GM12891 (cell line): ENCODE measurements at regions not wholly inside any gene's neighbourhood (a gene's known extent, or its start where the extent isn't known, plus 50 kb on each side); places are given as distances from the start of the nearest gene placed in this dataset.

Experiments used
- POLR2A ChIP-seq: IDR thresholded peaks from 2 replicates; pipeline ENCODE4 v1.6.1; 2011; ENCODE audit warnings: low read depth, low read length, control low read depth
- POLR2AphosphoS5 ChIP-seq: IDR thresholded peaks from 2 replicates; pipeline ENCODE4 v1.6.1; 2011; ENCODE audit warnings: low read depth, low read length, control low read depth
- SPI1 ChIP-seq: IDR thresholded peaks from 2 replicates; pipeline ENCODE4 v1.6.1; 2011; ENCODE audit warnings: low read depth, low read length, control low read depth
- TAF1 ChIP-seq: IDR thresholded peaks from 2 replicates; pipeline ENCODE4 v1.6.1; 2011; ENCODE audit warnings: low read depth, low read length, control low read depth

GRCh38 chr10:101303087-101303703 lies 50.8 kb upstream of the BTRC start:
- TF ChIP-seq TAF1 (no peak), POLR2A (no peak), POLR2AphosphoS5 (no peak), SPI1 (no peak)
